PC-9 (cell line): ENCODE measurements at regions not wholly inside any gene's neighbourhood (a gene's known extent, or its start where the extent isn't known, plus 50 kb on each side); places are given as distances from the start of the nearest gene placed in this dataset.

ENCODE experiments used
- CTCF ChIP-seq: fragments of 200-600 bp; sonication (generic); conservative IDR thresholded peaks from 2 replicates; pipeline ENCODE4 v1.6.1; 2017; ENCODE audit warnings: mixed run types, antibody characterized with exemption, mild to moderate bottlenecking, moderate library complexity
- EZH2 ChIP-seq: fragments of 200-600 bp; sonication (generic); IDR thresholded peaks from 2 replicates; pipeline ENCODE4 v1.8.0; 2017; ENCODE audit warnings: antibody characterized with exemption, low read depth

GRCh38 chr18:76594966-76595365 lies 99.9 kb upstream of the ZNF516 start:
- no peak for TF ChIP-seq CTCF
- TF ChIP-seq EZH2, result no peak
